ENCODE measurements at regions not wholly inside any gene's neighbourhood (a gene's known extent, or its start where the extent isn't known, plus 50 kb on each side); places are given as distances from the start of the nearest gene placed in this dataset.

GRCh38 chr6:104409913-104410312, 449.8 kb downstream of the HACE1 start:
- H3K9ac ChIP-seq (ENCODE audit: low read length), result no peak overlapping the region

GRCh38 chr6:104407957-104408356, 451.8 kb downstream of the HACE1 start:
- no peaks in the 10 kb centered on the region for H3K79me2 ChIP-seq (ENCODE audit: insufficient read depth, low read length)
- TF ChIP-seq CTCF (IDR thresholded peaks at IDR 0.05; ENCODE audit: insufficient read depth, low read length, poor library complexity, severe bottlenecking) (no peak), EZH2phosphoT487 (conservative IDR thresholded peaks at IDR 0.05; ENCODE audit: low read length) (no peak)
- H3K27me3 ChIP-seq (ENCODE audit: low read length), result no peaks in the 10 kb centered on the region
- no peak overlapping the region for H3K4me3 ChIP-seq (ENCODE audit: insufficient read depth, low read length, poor library complexity, severe bottlenecking)
- H2AFZ ChIP-seq (ENCODE audit: low read depth, low read length, severe bottlenecking), result no peak overlapping the region
- no peaks in the 10 kb centered on the region for H3K9me2 ChIP-seq (replicated peaks; ENCODE audit: insufficient read depth, low read length)
- H3K9ac ChIP-seq (ENCODE audit: low read length), result no peak overlapping the region
- no peak overlapping the region for H3K27ac ChIP-seq (ENCODE audit: low read depth, low read length)
- no peaks in the 10 kb centered on the region for H3F3A ChIP-seq (ENCODE audit: insufficient read depth)
- H4K20me1 ChIP-seq (ENCODE audit: low read depth, low read length), result no peaks in the 10 kb centered on the region
- no peak overlapping the region for H3K4me2 ChIP-seq (ENCODE audit: low read depth, low read length, poor library complexity, severe bottlenecking)
- no peaks in the 10 kb centered on the region for H3K9me3 ChIP-seq (ENCODE audit: insufficient read depth, low read length)
- H3K36me3 ChIP-seq (ENCODE audit: low read length), result no peaks in the 10 kb centered on the region

More at GRCh38 chr6:104409913-104410312, 449.8 kb downstream of the HACE1 start:
- Histone ChIP-seq H3K36me3 (ENCODE audit: low read length) (no peaks in the 10 kb centered on the region), H3K27ac (ENCODE audit: low read depth, low read length) (no peak overlapping the region), H4K20me1 (ENCODE audit: low read depth, low read length) (no peaks in the 10 kb centered on the region), H3F3A (ENCODE audit: insufficient read depth) (no peaks in the 10 kb centered on the region), H3K9me2 (replicated peaks; ENCODE audit: insufficient read depth, low read length) (no peaks in the 10 kb centered on the region), H3K9me3 (ENCODE audit: insufficient read depth, low read length) (no peaks in the 10 kb centered on the region), H3K4me3 (ENCODE audit: insufficient read depth, low read length, poor library complexity, severe bottlenecking) (no peak overlapping the region), H2AFZ (ENCODE audit: low read depth, low read length, severe bottlenecking) (no peak overlapping the region), H3K4me2 (ENCODE audit: low read depth, low read length, poor library complexity, severe bottlenecking) (no peak overlapping the region), H3K27me3 (ENCODE audit: low read length) (no peaks in the 10 kb centered on the region), H3K79me2 (ENCODE audit: insufficient read depth, low read length) (no peaks in the 10 kb centered on the region)
- TF ChIP-seq EZH2phosphoT487 (conservative IDR thresholded peaks at IDR 0.05; ENCODE audit: low read length) (no peak), CTCF (IDR thresholded peaks at IDR 0.05; ENCODE audit: insufficient read depth, low read length, poor library complexity, severe bottlenecking) (no peak)

- H3K4me3 ChIP-seq (ENCODE audit: insufficient read depth, low read length, poor library complexity, severe bottlenecking), result no peak overlapping the region
- H3K9me3 ChIP-seq (ENCODE audit: insufficient read depth, low read length), result no peaks in the 10 kb centered on the region
- no peaks in the 10 kb centered on the region for H4K20me1 ChIP-seq (ENCODE audit: low read depth, low read length)
- no peak overlapping the region for H3K4me2 ChIP-seq (ENCODE audit: low read depth, low read length, poor library complexity, severe bottlenecking)
- H3K27me3 ChIP-seq (ENCODE audit: low read length), result no peaks in the 10 kb centered on the region
- no peaks in the 10 kb centered on the region for H3K79me2 ChIP-seq (ENCODE audit: insufficient read depth, low read length)
- H3K27ac ChIP-seq (ENCODE audit: low read depth, low read length), result no peak overlapping the region
- H2AFZ ChIP-seq (ENCODE audit: low read depth, low read length, severe bottlenecking), result no peak overlapping the region
- no peak overlapping the region for H3K9ac ChIP-seq (ENCODE audit: low read length)
- no peaks in the 10 kb centered on the region for H3K36me3 ChIP-seq (ENCODE audit: low read length)
- H3K9me2 ChIP-seq (replicated peaks; ENCODE audit: insufficient read depth, low read length), result no peaks in the 10 kb centered on the region
- no peak for TF ChIP-seq CTCF (IDR thresholded peaks at IDR 0.05; ENCODE audit: insufficient read depth, low read length, poor library complexity, severe bottlenecking)
- TF ChIP-seq EZH2phosphoT487 (conservative IDR thresholded peaks at IDR 0.05; ENCODE audit: low read length), result no peak
- no peaks in the 10 kb centered on the region for H3F3A ChIP-seq (ENCODE audit: insufficient read depth)
These were observed 455.3 kb downstream of the HACE1 start for GRCh38 chr6:104404377-104404776.
